ENCODE measurements at regions not wholly inside any gene's neighbourhood (a gene's known extent, or its start where the extent isn't known, plus 50 kb on each side); places are given as distances from the start of the nearest gene placed in this dataset.

DNA sequence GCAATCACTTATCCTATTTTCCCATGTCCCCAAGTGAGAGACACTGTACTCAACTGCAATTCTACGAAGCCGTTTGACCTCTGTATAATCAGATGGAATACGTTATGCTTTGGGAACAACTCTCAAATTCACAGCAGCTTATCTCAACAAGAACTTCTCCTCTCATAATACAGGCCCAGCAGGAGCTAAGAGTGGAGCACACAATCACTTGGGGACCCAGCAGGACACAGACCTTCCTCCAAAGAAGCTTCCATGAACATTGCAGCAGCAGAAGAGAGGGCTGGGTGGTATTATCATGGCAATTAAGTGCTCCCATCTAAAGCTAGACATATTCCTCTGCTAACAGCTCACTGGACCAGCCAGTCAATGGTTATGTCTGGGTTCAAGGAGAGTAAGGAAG, 428.3 kb upstream of the MIR17HG start:
- TF ChIP-seq EZH2 (IDR thresholded peaks at IDR 0.05): no peak
- TF ChIP-seq, protein P1, sequence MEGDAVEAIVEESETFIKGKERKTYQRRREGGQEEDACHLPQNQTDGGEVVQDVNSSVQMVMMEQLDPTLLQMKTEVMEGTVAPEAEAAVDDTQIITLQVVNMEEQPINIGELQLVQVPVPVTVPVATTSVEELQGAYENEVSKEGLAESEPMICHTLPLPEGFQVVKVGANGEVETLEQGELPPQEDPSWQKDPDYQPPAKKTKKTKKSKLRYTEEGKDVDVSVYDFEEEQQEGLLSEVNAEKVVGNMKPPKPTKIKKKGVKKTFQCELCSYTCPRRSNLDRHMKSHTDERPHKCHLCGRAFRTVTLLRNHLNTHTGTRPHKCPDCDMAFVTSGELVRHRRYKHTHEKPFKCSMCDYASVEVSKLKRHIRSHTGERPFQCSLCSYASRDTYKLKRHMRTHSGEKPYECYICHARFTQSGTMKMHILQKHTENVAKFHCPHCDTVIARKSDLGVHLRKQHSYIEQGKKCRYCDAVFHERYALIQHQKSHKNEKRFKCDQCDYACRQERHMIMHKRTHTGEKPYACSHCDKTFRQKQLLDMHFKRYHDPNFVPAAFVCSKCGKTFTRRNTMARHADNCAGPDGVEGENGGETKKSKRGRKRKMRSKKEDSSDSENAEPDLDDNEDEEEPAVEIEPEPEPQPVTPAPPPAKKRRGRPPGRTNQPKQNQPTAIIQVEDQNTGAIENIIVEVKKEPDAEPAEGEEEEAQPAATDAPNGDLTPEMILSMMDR (IDR thresholded peaks at IDR 0.05): no peak

All from neural progenitor cell (in vitro differentiated cells).